ENCODE measurements at regions not wholly inside any gene's neighbourhood (a gene's known extent, or its start where the extent isn't known, plus 50 kb on each side); places are given as distances from the start of the nearest gene placed in this dataset.
"Not testable (repeated sequence)": the region's sequence is repeated elsewhere in the genome, so short reads cannot be mapped to it uniquely, and the experiment has no call there.

- TF ChIP-seq CTCF (conservative IDR thresholded peaks at IDR 0.05; ENCODE audit: low read depth, low read length) = no peak
- no peak for DNase-seq (ENCODE audit: low read depth)
- H3K4me3 ChIP-seq (ENCODE audit: low read length) = no peak overlapping the region
Observed at GRCh38 chr10:32217216-32217615, 129.7 kb downstream of the EPC1 start.

GRCh38 chr10:32213838-32214237 lies 133.1 kb downstream of the EPC1 start:
- DNase-seq (ENCODE audit: low read depth); H3K4me3 ChIP-seq (ENCODE audit: low read length): not testable (repeated sequence)

- H3K4me3 ChIP-seq (ENCODE audit: low read length) = no peak overlapping the region
- DNase-seq (ENCODE audit: low read depth) = no peak
- no peak for TF ChIP-seq CTCF (conservative IDR thresholded peaks at IDR 0.05; ENCODE audit: low read depth, low read length)
Observed at GRCh38 chr10:32211046-32211363, 136.0 kb downstream of the EPC1 start.

- no peak for DNase-seq (ENCODE audit: low read depth)
- no peak overlapping the region for H3K4me3 ChIP-seq (ENCODE audit: low read length)
- peak; percentile 49 for TF ChIP-seq CTCF (conservative IDR thresholded peaks at IDR 0.05; ENCODE audit: low read depth, low read length)
Observed at GRCh38 chr10:32210306-32211045, 136.5 kb downstream of the EPC1 start.

- H3K4me3 ChIP-seq (ENCODE audit: low read length); DNase-seq (ENCODE audit: low read depth): not testable (repeated sequence)
Observed at GRCh38 chr10:32208005-32208404, 139.0 kb downstream of the EPC1 start.

GRCh38 chr10:32207544-32207943 lies 139.4 kb downstream of the EPC1 start:
- no peak overlapping the region for H3K4me3 ChIP-seq (ENCODE audit: low read length)
- peak; percentile 90 for DNase-seq (ENCODE audit: low read depth)
- TF ChIP-seq CTCF (conservative IDR thresholded peaks at IDR 0.05; ENCODE audit: low read depth, low read length) = peak; percentile 90

GRCh38 chr10:32205670-32206069 lies 141.3 kb downstream of the EPC1 start:
- no peak overlapping the region for H3K4me3 ChIP-seq (ENCODE audit: low read length)
- no peak for DNase-seq (ENCODE audit: low read depth)
- TF ChIP-seq CTCF (conservative IDR thresholded peaks at IDR 0.05; ENCODE audit: low read depth, low read length) = no peak

- no peak for DNase-seq (ENCODE audit: low read depth)
- TF ChIP-seq CTCF (conservative IDR thresholded peaks at IDR 0.05; ENCODE audit: low read depth, low read length) = no peak
- no peak overlapping the region for H3K4me3 ChIP-seq (ENCODE audit: low read length)
Observed at GRCh38 chr10:32204606-32205005, 142.4 kb downstream of the EPC1 start.

All from retinal pigment epithelial cell (primary cell).